ENCODE measurements at regions not wholly inside any gene's neighbourhood (a gene's known extent, or its start where the extent isn't known, plus 50 kb on each side); places are given as distances from the start of the nearest gene placed in this dataset.
A peak's percentile ranks its signal among the peaks of the same experiment; 100 is the strongest.

DNA sequence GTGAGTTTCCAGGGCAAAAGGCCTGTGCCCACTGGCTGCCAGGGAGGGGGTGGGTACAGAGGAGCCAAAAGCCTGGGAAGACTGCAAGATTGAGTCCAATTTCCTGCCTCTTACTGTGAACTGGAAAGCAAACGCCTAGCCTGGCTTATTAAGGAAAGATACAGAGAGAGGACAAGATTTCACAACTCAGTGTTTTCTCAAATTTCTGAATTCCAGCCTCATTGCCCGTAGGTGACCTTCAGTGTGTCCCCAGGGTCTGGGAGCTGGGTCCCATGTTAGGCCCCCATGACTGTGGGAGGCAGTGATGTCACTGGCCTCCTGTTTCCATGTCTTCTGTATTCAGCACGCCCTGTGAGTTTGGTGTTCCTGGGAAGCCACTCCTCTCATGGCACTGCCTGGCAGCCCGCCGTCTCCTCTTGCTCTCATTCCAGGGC is 60.6 kb upstream of the PTPN3 start (continued):
- TF ChIP-seq, protein P1, sequence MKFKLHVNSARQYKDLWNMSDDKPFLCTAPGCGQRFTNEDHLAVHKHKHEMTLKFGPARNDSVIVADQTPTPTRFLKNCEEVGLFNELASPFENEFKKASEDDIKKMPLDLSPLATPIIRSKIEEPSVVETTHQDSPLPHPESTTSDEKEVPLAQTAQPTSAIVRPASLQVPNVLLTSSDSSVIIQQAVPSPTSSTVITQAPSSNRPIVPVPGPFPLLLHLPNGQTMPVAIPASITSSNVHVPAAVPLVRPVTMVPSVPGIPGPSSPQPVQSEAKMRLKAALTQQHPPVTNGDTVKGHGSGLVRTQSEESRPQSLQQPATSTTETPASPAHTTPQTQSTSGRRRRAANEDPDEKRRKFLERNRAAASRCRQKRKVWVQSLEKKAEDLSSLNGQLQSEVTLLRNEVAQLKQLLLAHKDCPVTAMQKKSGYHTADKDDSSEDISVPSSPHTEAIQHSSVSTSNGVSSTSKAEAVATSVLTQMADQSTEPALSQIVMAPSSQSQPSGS (CRISPR knock-in tag; IDR thresholded peaks at IDR 0.05) = no peak
- no peak for TF ChIP-seq ZNF668 (CRISPR knock-in tag; IDR thresholded peaks at IDR 0.05)
- no peak for TF ChIP-seq ZNF778 (CRISPR knock-in tag; IDR thresholded peaks at IDR 0.05)
- no peak for TF ChIP-seq DACH1 (IDR thresholded peaks at IDR 0.05; ENCODE audit: partially characterized antibody)
- TF ChIP-seq, protein P2, sequence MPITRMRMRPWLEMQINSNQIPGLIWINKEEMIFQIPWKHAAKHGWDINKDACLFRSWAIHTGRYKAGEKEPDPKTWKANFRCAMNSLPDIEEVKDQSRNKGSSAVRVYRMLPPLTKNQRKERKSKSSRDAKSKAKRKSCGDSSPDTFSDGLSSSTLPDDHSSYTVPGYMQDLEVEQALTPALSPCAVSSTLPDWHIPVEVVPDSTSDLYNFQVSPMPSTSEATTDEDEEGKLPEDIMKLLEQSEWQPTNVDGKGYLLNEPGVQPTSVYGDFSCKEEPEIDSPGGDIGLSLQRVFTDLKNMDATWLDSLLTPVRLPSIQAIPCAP (CRISPR knock-in tag; IDR thresholded peaks at IDR 0.05; ENCODE audit: borderline replicate concordance) = no peak
- TF ChIP-seq RBM15 (IDR thresholded peaks at IDR 0.05; ENCODE audit: insufficient read depth, low read length) = no peak
- no peak for TF ChIP-seq HDAC3 (IDR thresholded peaks at IDR 0.05; ENCODE audit: borderline replicate concordance, partially characterized antibody)

DNA sequence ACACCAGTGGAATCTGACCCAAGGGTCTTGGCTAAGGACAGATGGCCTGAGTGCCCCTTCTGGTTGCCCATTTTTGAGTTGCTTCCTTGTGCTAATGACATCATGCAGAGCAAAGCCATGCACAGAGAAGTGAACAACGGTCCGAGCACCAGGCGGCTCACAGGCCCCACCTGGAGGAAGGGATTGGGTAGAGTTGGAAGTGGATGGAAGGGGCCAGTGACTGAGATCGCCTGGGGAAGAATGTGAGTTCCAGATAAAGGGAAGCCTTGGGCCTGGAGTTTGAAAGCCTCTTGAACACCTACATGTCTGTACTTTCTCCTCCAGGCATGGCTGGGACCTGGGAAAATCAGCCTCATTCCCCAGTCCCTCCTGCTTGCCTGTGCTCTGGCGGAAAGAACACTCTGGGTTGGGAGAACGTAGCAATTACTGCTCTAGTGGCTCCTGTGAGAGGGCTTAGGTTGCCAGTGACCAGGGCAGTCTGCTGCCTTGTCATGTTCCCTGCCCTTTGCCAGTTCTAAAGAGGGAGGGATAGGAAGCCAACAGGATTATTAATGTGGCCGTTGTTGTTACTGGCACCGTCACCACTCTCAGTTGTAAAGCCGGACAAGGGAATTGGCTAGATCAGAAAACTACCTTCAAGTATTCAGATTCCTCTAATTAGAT is 62.5 kb upstream of the PTPN3 start:
- 3% methylated on average over 8 of the region's 9 CpGs for WGBS (ENCODE audit: insufficient coverage, low coverage, missing lambda C conversion rate)
- H3K9me3 ChIP-seq (replicated peaks; ENCODE audit: control insufficient read depth, insufficient read depth, low read depth, low read length) = no peaks in the 10 kb centered on the region
- ChIA-PET POLR2A (no interaction called here), CTCF (ENCODE audit: low intra/inter-chr PET ratio) (no interaction called here)
- no peak overlapping the region for H2AFZ ChIP-seq (ENCODE audit: low read depth, low read length)
- no peaks in the 10 kb centered on the region for H3K4me1 ChIP-seq (replicated peaks in 1 of 2; ENCODE audit: control insufficient read depth in 2 of 2, insufficient read depth in 2 of 2, low read length in 2 of 2)
- no peaks in the 10 kb centered on the region for H3K79me2 ChIP-seq (ENCODE audit: control insufficient read depth, insufficient read depth, low read length)
- H3K36me3 ChIP-seq (ENCODE audit: control insufficient read depth, insufficient read depth, low read length) = no peaks in the 10 kb centered on the region
- no peaks in the 10 kb centered on the region for H3K9me1 ChIP-seq (ENCODE audit: control insufficient read depth, insufficient read depth, low read length)
- intact Hi-C loops (cut with micrococcal nuclease) = loop anchor here (10.0 kb wide), 2 partner anchors 324 to 724 kb away; no protein-coding TSS in a partner anchor
- H3K27me3 ChIP-seq (ENCODE audit: control insufficient read depth in 2 of 2, insufficient read depth in 2 of 2, low read length in 2 of 2) = no peaks in the 10 kb centered on the region
- in situ Hi-C loops (cut with MboI) = no loop called here
- FAIRE-seq (peak; percentile 46), ATAC-seq (peak; percentile 85), DNase-seq (ENCODE audit: extremely low read depth in 1 of 4, low spot score in 3 of 4) (peak in 1 of 4 experiments; percentile 7)
- no TSS peak for BruUV-seq (replicated peaks)
- H3K4me2 ChIP-seq (ENCODE audit: insufficient read depth, low read length) = no peak overlapping the region
- no peak overlapping the region for H3K4me3 ChIP-seq
- no peak overlapping the region for H3K9ac ChIP-seq (ENCODE audit: insufficient read depth in 1 of 2, low read depth in 2 of 2, low read length in 2 of 2)
- H3K27ac ChIP-seq (ENCODE audit: extremely low read depth, low read depth, low read length) = no peak overlapping the region
- no peaks in the 10 kb centered on the region; the same call in 1 of the 2 replicates for H4K20me1 ChIP-seq (replicated peaks; ENCODE audit: control insufficient read depth, insufficient read depth, low read length)
- TF ChIP-seq, protein P3, sequence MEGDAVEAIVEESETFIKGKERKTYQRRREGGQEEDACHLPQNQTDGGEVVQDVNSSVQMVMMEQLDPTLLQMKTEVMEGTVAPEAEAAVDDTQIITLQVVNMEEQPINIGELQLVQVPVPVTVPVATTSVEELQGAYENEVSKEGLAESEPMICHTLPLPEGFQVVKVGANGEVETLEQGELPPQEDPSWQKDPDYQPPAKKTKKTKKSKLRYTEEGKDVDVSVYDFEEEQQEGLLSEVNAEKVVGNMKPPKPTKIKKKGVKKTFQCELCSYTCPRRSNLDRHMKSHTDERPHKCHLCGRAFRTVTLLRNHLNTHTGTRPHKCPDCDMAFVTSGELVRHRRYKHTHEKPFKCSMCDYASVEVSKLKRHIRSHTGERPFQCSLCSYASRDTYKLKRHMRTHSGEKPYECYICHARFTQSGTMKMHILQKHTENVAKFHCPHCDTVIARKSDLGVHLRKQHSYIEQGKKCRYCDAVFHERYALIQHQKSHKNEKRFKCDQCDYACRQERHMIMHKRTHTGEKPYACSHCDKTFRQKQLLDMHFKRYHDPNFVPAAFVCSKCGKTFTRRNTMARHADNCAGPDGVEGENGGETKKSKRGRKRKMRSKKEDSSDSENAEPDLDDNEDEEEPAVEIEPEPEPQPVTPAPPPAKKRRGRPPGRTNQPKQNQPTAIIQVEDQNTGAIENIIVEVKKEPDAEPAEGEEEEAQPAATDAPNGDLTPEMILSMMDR (IDR thresholded peaks at IDR 0.05 in 2 of 3, conservative IDR thresholded peaks at IDR 0.05 in 1 of 3; ENCODE audit: insufficient read depth in 2 of 3, low read depth in 1 of 3, low read length in 3 of 3) = peak in 2 of 3 experiments; percentile 19 to 20; a peak in 1 of 6 replicates
- no peak for TF ChIP-seq ZKSCAN8 (CRISPR knock-in tag; IDR thresholded peaks at IDR 0.05)
- TF ChIP-seq, protein P4, sequence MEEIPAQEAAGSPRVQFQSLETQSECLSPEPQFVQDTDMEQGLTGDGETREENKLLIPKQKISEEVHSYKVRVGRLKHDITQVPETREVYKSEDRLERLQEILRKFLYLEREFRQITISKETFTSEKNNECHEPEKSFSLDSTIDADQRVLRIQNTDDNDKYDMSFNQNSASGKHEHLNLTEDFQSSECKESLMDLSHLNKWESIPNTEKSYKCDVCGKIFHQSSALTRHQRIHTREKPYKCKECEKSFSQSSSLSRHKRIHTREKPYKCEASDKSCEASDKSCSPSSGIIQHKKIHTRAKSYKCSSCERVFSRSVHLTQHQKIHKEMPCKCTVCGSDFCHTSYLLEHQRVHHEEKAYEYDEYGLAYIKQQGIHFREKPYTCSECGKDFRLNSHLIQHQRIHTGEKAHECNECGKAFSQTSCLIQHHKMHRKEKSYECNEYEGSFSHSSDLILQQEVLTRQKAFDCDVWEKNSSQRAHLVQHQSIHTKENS (CRISPR knock-in tag; IDR thresholded peaks at IDR 0.05) = no peak
